ENCODE measurements at regions not wholly inside any gene's neighbourhood (a gene's known extent, or its start where the extent isn't known, plus 50 kb on each side); places are given as distances from the start of the nearest gene placed in this dataset.

- FAIRE-seq, result no peak
Observed at GRCh38 chr18:71873695-71874094, 670.4 kb downstream of the CBLN2 start.

GRCh38 chr18:71865888-71866287 is 678.3 kb downstream of the CBLN2 start:
- no peak for FAIRE-seq

GRCh38 chr18:71850602-71851001 is 693.5 kb downstream of the CBLN2 start:
- FAIRE-seq, result no peak

GRCh38 chr18:71849407-71849806 is 694.7 kb downstream of the CBLN2 start:
- no peak for FAIRE-seq

- no peak for FAIRE-seq
Observed at GRCh38 chr18:71846716-71847115, 697.4 kb downstream of the CBLN2 start.

GRCh38 chr18:71844814-71845213 is 699.3 kb downstream of the CBLN2 start:
- FAIRE-seq, result no peak

- FAIRE-seq, result no peak
Observed at GRCh38 chr18:71842666-71843065, 701.5 kb downstream of the CBLN2 start.

GRCh38 chr18:71837547-71837946 is 706.6 kb downstream of the CBLN2 start:
- no peak for FAIRE-seq

GRCh38 chr18:71832946-71833617 is 711.1 kb downstream of the CBLN2 start:
- FAIRE-seq, result no peak

GRCh38 chr18:71831039-71831438 is 713.1 kb downstream of the CBLN2 start:
- no peak for FAIRE-seq

- no peak for FAIRE-seq
Observed at GRCh38 chr18:71827301-71827700, 716.8 kb downstream of the CBLN2 start.

- FAIRE-seq, result no peak
Observed at GRCh38 chr18:71815305-71815704, 728.8 kb downstream of the CBLN2 start.

- no peak for FAIRE-seq
Observed at GRCh38 chr18:71809711-71810110, 734.4 kb downstream of the CBLN2 start.

- no peak for FAIRE-seq
Observed at GRCh38 chr18:71808616-71809015, 735.5 kb downstream of the CBLN2 start.

- no peak for FAIRE-seq
Observed at GRCh38 chr18:71807586-71807985, 736.6 kb downstream of the CBLN2 start.

- no peak for FAIRE-seq
Observed at GRCh38 chr18:71798986-71799673, 745.0 kb downstream of the CBLN2 start.

GRCh38 chr18:71797554-71797953 is 746.6 kb downstream of the CBLN2 start:
- no peak for FAIRE-seq

GRCh38 chr18:71784777-71785176 is 759.4 kb downstream of the CBLN2 start:
- FAIRE-seq, result no peak

- FAIRE-seq, result no peak
Observed at GRCh38 chr18:71760541-71760940, 783.6 kb downstream of the CBLN2 start.

GRCh38 chr18:71754246-71754645 is 789.9 kb downstream of the CBLN2 start:
- no peak for FAIRE-seq

- FAIRE-seq, result no peak
Observed at GRCh38 chr18:71743634-71744033, 800.5 kb downstream of the CBLN2 start.

GRCh38 chr18:71729611-71730010 is 814.5 kb downstream of the CBLN2 start:
- no peak for FAIRE-seq

GRCh38 chr18:71727909-71728308 is 816.2 kb downstream of the CBLN2 start:
- no peak for FAIRE-seq

GRCh38 chr18:71725256-71725655 is 818.9 kb downstream of the CBLN2 start:
- FAIRE-seq, result no peak

GRCh38 chr18:71707985-71708500 is 836.1 kb downstream of the CBLN2 start:
- no peak for FAIRE-seq
